ENCODE measurements at regions not wholly inside any gene's neighbourhood (a gene's known extent, or its start where the extent isn't known, plus 50 kb on each side); places are given as distances from the start of the nearest gene placed in this dataset.
"Not testable (repeated sequence)": the region's sequence is repeated elsewhere in the genome, so short reads cannot be mapped to it uniquely, and the experiment has no call there.

- H3K9me3 Mint-ChIP-seq; H3K4me3 ChIP-seq; H3K4me1 Mint-ChIP-seq; H3K4me3 Mint-ChIP-seq; H3K4me1 ChIP-seq (ENCODE audit: insufficient read depth); DNase-seq (ENCODE audit: low spot score); H3K4me2 ChIP-seq; H3K36me3 ChIP-seq (ENCODE audit: insufficient read depth); H3K27me3 Mint-ChIP-seq (ENCODE audit: insufficient read depth, low read depth, poor library complexity); H3K27ac Mint-ChIP-seq; H3K79me2 ChIP-seq (replicated peaks; ENCODE audit: insufficient read depth); H3F3A ChIP-seq (replicated peaks; ENCODE audit: low read depth); H3K27me3 ChIP-seq (ENCODE audit: insufficient read depth); H2AFZ ChIP-seq; H3K36me3 Mint-ChIP-seq (ENCODE audit: low read depth); H3K9me2 ChIP-seq (ENCODE audit: insufficient read depth); H4K20me1 ChIP-seq (replicated peaks; ENCODE audit: insufficient read depth); H3K27ac ChIP-seq (ENCODE audit: low read depth); ATAC-seq: not testable (repeated sequence)
Observed at GRCh38 chr5:118063836-118064235, 924.5 kb downstream of the DTWD2 start.

DNA sequence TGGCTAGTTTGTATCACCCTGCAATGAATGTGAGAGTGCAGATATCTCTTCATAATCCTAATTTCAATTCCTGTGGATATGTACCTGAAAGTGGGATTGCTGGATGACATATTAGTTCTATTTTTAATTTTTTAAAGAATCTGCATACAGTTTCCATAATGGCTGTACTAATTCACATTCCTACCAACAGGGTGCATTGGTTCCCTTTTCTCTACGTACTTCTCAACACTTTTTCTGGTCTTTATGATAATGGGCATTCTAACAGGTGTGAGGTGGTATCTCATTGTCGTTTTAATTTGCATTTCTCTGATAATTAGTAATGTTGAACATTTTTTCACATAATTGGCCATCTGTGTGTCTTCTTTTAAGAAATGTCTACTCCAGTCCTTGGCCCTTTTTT lies 927.5 kb downstream of the DTWD2 start:
- no peaks in the 10 kb centered on the region for H3F3A ChIP-seq (replicated peaks; ENCODE audit: low read depth)
- no peak overlapping the region for H3K4me3 ChIP-seq
- H2AFZ ChIP-seq, result no peak overlapping the region
- TF ChIP-seq POLR2AphosphoS5 (IDR thresholded peaks at IDR 0.05; ENCODE audit: low read depth) (no peak), CTCF (conservative IDR thresholded peaks at IDR 0.05; ENCODE audit: low read depth in 2 of 2) (peak; percentile 48 to 64)
- ATAC-seq, result no peak
- no peaks in the 10 kb centered on the region for H3K36me3 ChIP-seq (ENCODE audit: insufficient read depth)
- no peaks in the 10 kb centered on the region for H3K27me3 ChIP-seq (ENCODE audit: insufficient read depth)
- no peaks in the 10 kb centered on the region; the same call in 2 of the 3 replicates for H3K4me1 Mint-ChIP-seq
- no peak overlapping the region for H3K4me2 ChIP-seq
- H3K27ac Mint-ChIP-seq, result no peak overlapping the region
- no peaks in the 10 kb centered on the region for H4K20me1 ChIP-seq (replicated peaks; ENCODE audit: insufficient read depth)
- H3K9me3 Mint-ChIP-seq, result no peaks in the 10 kb centered on the region; the same call in 2 of the 3 replicates
- no peaks in the 10 kb centered on the region for H3K4me1 ChIP-seq (ENCODE audit: insufficient read depth)
- H3K9me2 ChIP-seq (ENCODE audit: insufficient read depth), result no peaks in the 10 kb centered on the region
- H3K27me3 Mint-ChIP-seq (ENCODE audit: insufficient read depth, low read depth, poor library complexity), result peaks cover 2% of the 10 kb centered on the region
- H3K36me3 Mint-ChIP-seq (ENCODE audit: low read depth), result no peaks in the 10 kb centered on the region
- H3K79me2 ChIP-seq (replicated peaks; ENCODE audit: insufficient read depth), result no peaks in the 10 kb centered on the region
- no peak overlapping the region for H3K4me3 Mint-ChIP-seq
- no peak overlapping the region for H3K27ac ChIP-seq (ENCODE audit: low read depth)
- peak; percentile 34 for DNase-seq (ENCODE audit: low spot score)

- no peaks in the 10 kb centered on the region for H3K27me3 ChIP-seq (ENCODE audit: insufficient read depth)
- no peaks in the 10 kb centered on the region for H3K9me2 ChIP-seq (ENCODE audit: insufficient read depth)
- H3K27me3 Mint-ChIP-seq (ENCODE audit: insufficient read depth, low read depth, poor library complexity), result no peaks in the 10 kb centered on the region
- no peaks in the 10 kb centered on the region for H3F3A ChIP-seq (replicated peaks; ENCODE audit: low read depth)
- no peak for TF ChIP-seq POLR2AphosphoS5 (IDR thresholded peaks at IDR 0.05; ENCODE audit: low read depth)
- TF ChIP-seq STAT1 (IDR thresholded peaks at IDR 0.05; ENCODE audit: unreplicated experiment), result no peak
- TF ChIP-seq CTCF (conservative IDR thresholded peaks at IDR 0.05; ENCODE audit: low read depth in 2 of 2), result no peak
- TF ChIP-seq JUNB (IDR thresholded peaks at IDR 0.05; ENCODE audit: unreplicated experiment), result no peak
- H3K4me1 Mint-ChIP-seq, result no peaks in the 10 kb centered on the region; the same call in 2 of the 3 replicates
- no peak overlapping the region for H3K27ac ChIP-seq (ENCODE audit: low read depth)
- H3K27ac Mint-ChIP-seq, result no peak overlapping the region
- no peak overlapping the region for H3K4me3 Mint-ChIP-seq
- ATAC-seq (no peak), DNase-seq (ENCODE audit: low spot score) (no peak)
- no peaks in the 10 kb centered on the region for H3K36me3 ChIP-seq (ENCODE audit: insufficient read depth)
- H3K4me2 ChIP-seq, result no peak overlapping the region
- no peak overlapping the region for H2AFZ ChIP-seq
- no peaks in the 10 kb centered on the region for H3K4me1 ChIP-seq (ENCODE audit: insufficient read depth)
- peaks cover 4% of the 10 kb centered on the region; the same call in 2 of the 3 replicates for H3K36me3 Mint-ChIP-seq (ENCODE audit: low read depth)
- no peaks in the 10 kb centered on the region for H3K79me2 ChIP-seq (replicated peaks; ENCODE audit: insufficient read depth)
- no peak overlapping the region for H3K4me3 ChIP-seq
- H4K20me1 ChIP-seq (replicated peaks; ENCODE audit: insufficient read depth), result no peaks in the 10 kb centered on the region
- H3K9me3 Mint-ChIP-seq, result peaks cover 4% of the 10 kb centered on the region; the same call in 2 of the 3 replicates
Observed at GRCh38 chr5:118052503-118052902, 935.8 kb downstream of the DTWD2 start.

Data from GM23338 (cell line).